ENCODE measurements at regions not wholly inside any gene's neighbourhood (a gene's known extent, or its start where the extent isn't known, plus 50 kb on each side); places are given as distances from the start of the nearest gene placed in this dataset.
A peak's percentile ranks its signal among the peaks of the same experiment; 100 is the strongest.

DNA sequence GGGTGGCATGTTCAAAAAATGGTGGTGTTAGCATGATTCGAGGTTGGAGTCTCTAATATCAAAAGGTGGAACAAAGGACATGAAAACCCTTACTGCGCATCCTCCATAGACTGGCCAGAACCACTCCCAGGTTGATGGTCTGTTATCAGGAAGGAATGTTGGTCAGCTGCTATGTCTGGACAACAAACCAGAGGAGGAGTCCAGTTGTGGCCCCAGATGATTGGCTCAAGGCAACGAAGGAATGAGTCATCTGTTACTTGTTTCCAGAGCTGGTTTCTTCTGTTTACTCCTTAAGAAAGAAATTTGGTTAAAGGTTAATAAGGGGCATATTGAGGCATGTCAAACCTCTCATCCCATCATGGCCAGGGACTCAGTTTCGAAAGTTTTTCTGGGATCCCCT, 56.8 kb upstream of the GRIA4 start:
- H3K27ac ChIP-seq (ENCODE audit: poor library complexity, severe bottlenecking), result no peak overlapping the region
- no peak overlapping the region for H3K4me3 ChIP-seq (ENCODE audit: severe bottlenecking)
- H3K27me3 ChIP-seq (ENCODE audit: insufficient read depth, poor library complexity, severe bottlenecking), result no peaks in the 10 kb centered on the region
- H3K4me1 ChIP-seq (ENCODE audit: insufficient read depth, poor library complexity, severe bottlenecking), result no peaks in the 10 kb centered on the region
- 0 out of 3 replicates have a peak, but pooled peaks have one; percentile 19 for ATAC-seq (ENCODE audit: low read depth)
- no peak for DNase-seq (ENCODE audit: low spot score)
- H3K9me3 ChIP-seq (ENCODE audit: severe bottlenecking), result no peaks in the 10 kb centered on the region
- H3K36me3 ChIP-seq (ENCODE audit: low read depth), result no peaks in the 10 kb centered on the region
- TF ChIP-seq, protein P1, sequence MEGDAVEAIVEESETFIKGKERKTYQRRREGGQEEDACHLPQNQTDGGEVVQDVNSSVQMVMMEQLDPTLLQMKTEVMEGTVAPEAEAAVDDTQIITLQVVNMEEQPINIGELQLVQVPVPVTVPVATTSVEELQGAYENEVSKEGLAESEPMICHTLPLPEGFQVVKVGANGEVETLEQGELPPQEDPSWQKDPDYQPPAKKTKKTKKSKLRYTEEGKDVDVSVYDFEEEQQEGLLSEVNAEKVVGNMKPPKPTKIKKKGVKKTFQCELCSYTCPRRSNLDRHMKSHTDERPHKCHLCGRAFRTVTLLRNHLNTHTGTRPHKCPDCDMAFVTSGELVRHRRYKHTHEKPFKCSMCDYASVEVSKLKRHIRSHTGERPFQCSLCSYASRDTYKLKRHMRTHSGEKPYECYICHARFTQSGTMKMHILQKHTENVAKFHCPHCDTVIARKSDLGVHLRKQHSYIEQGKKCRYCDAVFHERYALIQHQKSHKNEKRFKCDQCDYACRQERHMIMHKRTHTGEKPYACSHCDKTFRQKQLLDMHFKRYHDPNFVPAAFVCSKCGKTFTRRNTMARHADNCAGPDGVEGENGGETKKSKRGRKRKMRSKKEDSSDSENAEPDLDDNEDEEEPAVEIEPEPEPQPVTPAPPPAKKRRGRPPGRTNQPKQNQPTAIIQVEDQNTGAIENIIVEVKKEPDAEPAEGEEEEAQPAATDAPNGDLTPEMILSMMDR (IDR thresholded peaks at IDR 0.05; ENCODE audit: poor library complexity, severe bottlenecking), result no peak

DNA sequence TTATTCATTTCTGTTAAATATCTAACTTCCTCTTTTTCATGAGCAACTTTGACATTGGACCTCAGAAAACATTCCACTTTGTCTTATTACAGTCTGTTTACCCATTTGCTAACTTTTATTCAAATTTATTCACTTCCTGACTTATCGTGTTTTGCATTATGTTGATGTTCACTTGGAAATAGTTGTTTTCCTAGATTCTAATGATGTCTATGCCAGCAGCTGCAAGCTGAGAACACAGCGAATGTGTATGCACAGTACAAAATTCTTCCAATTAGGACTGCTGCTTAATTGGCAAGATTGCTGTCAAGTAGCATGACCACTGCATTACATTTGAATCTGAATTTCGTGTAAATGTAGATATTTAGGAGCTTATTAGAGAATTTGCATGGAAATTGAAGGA, 61.5 kb upstream of the GRIA4 start:
- H3K4me3 ChIP-seq (ENCODE audit: severe bottlenecking), result no peak overlapping the region
- no peaks in the 10 kb centered on the region for H3K4me1 ChIP-seq (ENCODE audit: insufficient read depth, poor library complexity, severe bottlenecking)
- no peaks in the 10 kb centered on the region for H3K36me3 ChIP-seq (ENCODE audit: low read depth)
- no peak for DNase-seq (ENCODE audit: low spot score)
- H3K27me3 ChIP-seq (ENCODE audit: insufficient read depth, poor library complexity, severe bottlenecking), result no peaks in the 10 kb centered on the region
- no peaks in the 10 kb centered on the region for H3K9me3 ChIP-seq (ENCODE audit: severe bottlenecking)
- ATAC-seq (ENCODE audit: low read depth), result no peak
- no peak overlapping the region for H3K27ac ChIP-seq (ENCODE audit: poor library complexity, severe bottlenecking)
- TF ChIP-seq, protein P1 (IDR thresholded peaks at IDR 0.05; ENCODE audit: poor library complexity, severe bottlenecking), result no peak

DNA sequence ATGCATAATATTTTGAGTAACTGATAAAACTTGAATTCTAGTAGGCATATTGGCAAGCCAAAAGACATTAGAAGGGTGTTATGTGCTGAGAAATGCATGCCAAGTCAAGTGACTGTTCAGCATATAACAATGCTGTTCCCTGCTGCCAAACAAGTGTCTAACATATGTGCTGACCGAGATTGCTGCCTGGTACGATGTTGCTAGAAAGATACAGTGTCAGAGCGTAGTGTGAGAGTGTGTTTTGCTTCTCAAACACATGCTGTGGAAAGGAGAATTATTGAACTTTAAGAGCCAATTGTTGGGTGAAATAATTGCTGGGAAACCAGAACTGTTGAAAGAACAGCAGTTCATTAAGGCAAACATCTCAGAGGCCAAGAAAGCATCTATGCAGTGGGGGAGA, 71.3 kb upstream of the GRIA4 start:
- Histone ChIP-seq H3K27me3 (ENCODE audit: insufficient read depth, poor library complexity, severe bottlenecking) (no peaks in the 10 kb centered on the region), H3K4me1 (ENCODE audit: insufficient read depth, poor library complexity, severe bottlenecking) (no peaks in the 10 kb centered on the region), H3K4me3 (ENCODE audit: severe bottlenecking) (no peak overlapping the region), H3K27ac (ENCODE audit: poor library complexity, severe bottlenecking) (no peak overlapping the region), H3K9me3 (ENCODE audit: severe bottlenecking) (no peaks in the 10 kb centered on the region), H3K36me3 (ENCODE audit: low read depth) (no peaks in the 10 kb centered on the region)
- no peak for ATAC-seq (ENCODE audit: low read depth)
- DNase-seq (ENCODE audit: low spot score), result no peak
- TF ChIP-seq, protein P1 (IDR thresholded peaks at IDR 0.05; ENCODE audit: poor library complexity, severe bottlenecking), result no peak

DNA sequence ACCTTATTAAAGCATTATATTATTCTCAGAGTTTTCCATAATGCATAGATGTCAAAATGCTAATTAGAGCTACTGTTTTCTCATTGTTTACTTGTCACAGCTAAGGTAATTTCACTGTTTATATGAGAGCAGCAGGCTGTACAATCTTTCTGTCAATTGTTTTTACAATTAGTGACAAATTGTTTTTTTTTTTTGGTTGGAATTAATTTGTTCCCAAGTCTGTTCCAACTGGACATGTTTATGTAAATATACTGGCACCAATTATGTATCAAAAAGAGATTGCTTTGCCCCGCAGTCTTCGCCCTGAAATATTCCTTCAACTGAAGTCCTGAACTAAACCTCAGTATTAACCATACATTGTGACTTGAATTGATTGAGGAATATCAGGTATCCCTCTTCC, 72.3 kb upstream of the GRIA4 start:
- H3K27me3 ChIP-seq (ENCODE audit: insufficient read depth, poor library complexity, severe bottlenecking), result no peaks in the 10 kb centered on the region
- H3K4me3 ChIP-seq (ENCODE audit: severe bottlenecking), result no peak overlapping the region
- H3K4me1 ChIP-seq (ENCODE audit: insufficient read depth, poor library complexity, severe bottlenecking), result no peaks in the 10 kb centered on the region
- TF ChIP-seq, protein P1 (IDR thresholded peaks at IDR 0.05; ENCODE audit: poor library complexity, severe bottlenecking), result no peak
- no peaks in the 10 kb centered on the region for H3K36me3 ChIP-seq (ENCODE audit: low read depth)
- DNase-seq (ENCODE audit: low spot score), result no peak
- H3K27ac ChIP-seq (ENCODE audit: poor library complexity, severe bottlenecking), result no peak overlapping the region
- ATAC-seq (ENCODE audit: low read depth), result no peak
- H3K9me3 ChIP-seq (ENCODE audit: severe bottlenecking), result no peaks in the 10 kb centered on the region

DNA sequence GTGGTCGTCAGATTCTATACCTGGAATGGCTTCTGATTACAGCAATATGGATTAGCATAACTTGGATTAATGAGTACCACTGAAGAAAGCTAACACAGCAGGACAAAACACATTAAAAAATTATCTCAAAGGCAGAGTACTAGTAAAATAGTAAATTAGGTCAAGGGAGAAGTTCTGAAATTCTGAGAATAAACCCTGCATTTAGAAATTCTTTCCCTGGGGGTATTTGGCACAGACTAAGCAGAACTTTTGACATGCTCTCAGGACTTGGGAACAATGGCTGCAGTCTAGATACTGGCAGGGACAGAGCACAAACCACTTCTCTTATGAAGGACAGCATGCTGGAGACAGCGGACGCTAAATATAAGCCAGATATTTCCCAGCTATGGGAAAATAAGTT, 85.6 kb upstream of the GRIA4 start:
- H3K9me3 ChIP-seq (ENCODE audit: severe bottlenecking), result no peaks in the 10 kb centered on the region
- no peaks in the 10 kb centered on the region for H3K36me3 ChIP-seq (ENCODE audit: low read depth)
- no peaks in the 10 kb centered on the region for H3K4me1 ChIP-seq (ENCODE audit: insufficient read depth, poor library complexity, severe bottlenecking)
- no peak overlapping the region for H3K27ac ChIP-seq (ENCODE audit: poor library complexity, severe bottlenecking)
- H3K27me3 ChIP-seq (ENCODE audit: insufficient read depth, poor library complexity, severe bottlenecking), result no peaks in the 10 kb centered on the region
- no peak overlapping the region for H3K4me3 ChIP-seq (ENCODE audit: severe bottlenecking)
- no peak for ATAC-seq (ENCODE audit: low read depth)
- no peak for DNase-seq (ENCODE audit: low spot score)
- TF ChIP-seq, protein P1 (IDR thresholded peaks at IDR 0.05; ENCODE audit: poor library complexity, severe bottlenecking), result no peak
